NCI-H446 treated with DMSO at 0.1 percent for 48 hours (cell line): ENCODE measurements at regions not wholly inside any gene's neighbourhood (a gene's known extent, or its start where the extent isn't known, plus 50 kb on each side); places are given as distances from the start of the nearest gene placed in this dataset.
"Not testable (repeated sequence)": the region's sequence is repeated elsewhere in the genome, so short reads cannot be mapped to it uniquely, and the experiment has no call there.

Experiments
- DNase-seq: peaks from one replicate; lab custom pipeline; 2025; lab: John Stamatoyannopoulos, UW

- not testable (repeated sequence) for DNase-seq
Measured at GRCh38 chr6:180091-180694, 112.1 kb upstream of the DUSP22 start.

GRCh38 chr6:181049-181654 is 111.1 kb upstream of the DUSP22 start:
- DNase-seq: no peak

- DNase-seq: no peak
Measured at GRCh38 chr6:183668-184067, 108.6 kb upstream of the DUSP22 start.

GRCh38 chr6:184161-184700 is 108.1 kb upstream of the DUSP22 start:
- DNase-seq: no peak

- no peak for DNase-seq
Measured at GRCh38 chr6:186340-186965, 105.8 kb upstream of the DUSP22 start.

- DNase-seq: no peak
Measured at GRCh38 chr6:187210-187861, 105.0 kb upstream of the DUSP22 start.

GRCh38 chr6:188821-189655 is 103.2 kb upstream of the DUSP22 start:
- peak; percentile 23 for DNase-seq

- DNase-seq: no peak
Measured at GRCh38 chr6:189676-190075, 102.6 kb upstream of the DUSP22 start.

GRCh38 chr6:190596-191395 is 101.5 kb upstream of the DUSP22 start:
- DNase-seq: no peak

- no peak for DNase-seq
Measured at GRCh38 chr6:191487-192312, 100.6 kb upstream of the DUSP22 start.

- no peak for DNase-seq
Measured at GRCh38 chr6:192313-192664, 100.0 kb upstream of the DUSP22 start.

GRCh38 chr6:193180-193579 is 99.1 kb upstream of the DUSP22 start:
- DNase-seq: no peak

GRCh38 chr6:193773-194310 is 98.4 kb upstream of the DUSP22 start:
- DNase-seq: no peak

- no peak for DNase-seq
Measured at GRCh38 chr6:195861-196360, 96.4 kb upstream of the DUSP22 start.

GRCh38 chr6:196543-196942 is 95.7 kb upstream of the DUSP22 start:
- no peak for DNase-seq

- no peak for DNase-seq
Measured at GRCh38 chr6:203661-204060, 88.6 kb upstream of the DUSP22 start.

- DNase-seq: no peak
Measured at GRCh38 chr6:206264-206663, 86.0 kb upstream of the DUSP22 start.

GRCh38 chr6:208364-208763 is 83.9 kb upstream of the DUSP22 start:
- no peak for DNase-seq

- no peak for DNase-seq
Measured at GRCh38 chr6:208938-209337, 83.3 kb upstream of the DUSP22 start.
